Transverse colon (tissue), 4 donors: ENCODE measurements at regions not wholly inside any gene's neighbourhood (a gene's known extent, or its start where the extent isn't known, plus 50 kb on each side); places are given as distances from the start of the nearest gene placed in this dataset.

ENCODE experiments used
- DNase-seq: peaks from one replicate; pipeline ENCODE4 v3.0.0-alpha.2; 2019
- H3K27ac ChIP-seq, 4 donors: fragments of 200-600 bp; sonication (generic); 2 replicates each; pipeline ENCODE4 v1.5.1; 2016 to 2018; ENCODE audit warnings: inconsistent platforms in 4 of 4
- H3K27me3 ChIP-seq: fragments of 200-600 bp; sonication (generic); 2 replicates; pipeline ENCODE4 v1.5.1; 2017; ENCODE audit warnings: inconsistent platforms
- H3K36me3 ChIP-seq, 4 donors: fragments of 200-600 bp; sonication (generic); 2 replicates each; pipeline ENCODE4 v1.5.1; 2017 to 2019; ENCODE audit warnings: inconsistent platforms in 4 of 4
- H3K4me1 ChIP-seq, 4 donors: fragments of 200-600 bp; sonication (generic); 2 replicates each; pipeline ENCODE4 v1.5.1; 2017 to 2020; ENCODE audit warnings: inconsistent platforms in 4 of 4
- H3K4me3 ChIP-seq, 4 donors: fragments of 200-600 bp; sonication (generic); 1 replicate in 1 of 4; 2 replicates in 3 of 4; pipeline versions ENCODE4 v1.5.1 to v1.6.1; 2017 to 2019; ENCODE audit warnings: inconsistent platforms in 4 of 4
- H3K9me3 ChIP-seq, 2 donors: fragments of 200-600 bp; sonication (generic); 2 replicates each; pipeline ENCODE4 v1.5.1; 2017 to 2019; ENCODE audit warnings: inconsistent platforms in 2 of 2
- EP300 ChIP-seq: sonication (generic); formaldehyde crosslinking; IDR thresholded peaks from one replicate; pipeline ENCODE4 v1.6.1; 2017; ENCODE audit warnings: antibody characterized with exemption, low read depth
- POLR2A ChIP-seq: fragments of 450-650 bp; IDR thresholded peaks from one replicate; pipeline ENCODE4 v1.6.1; 2016; ENCODE audit warnings: antibody characterized with exemption, mild to moderate bottlenecking, moderate library complexity
- POLR2AphosphoS5 ChIP-seq, 3 donors: sonication (generic); formaldehyde crosslinking; IDR thresholded peaks; one replicate each; pipeline ENCODE4 v1.6.1; 2016; ENCODE audit warnings: antibody characterized with exemption in 3 of 3
- WGBS, 2 donors: methylation state at CpG; one replicate each; pipeline ENCODE4 v1.1.5; 2018; ENCODE audit warnings: low coverage in 1 of 2; 5-methylcytosine and 5-hydroxymethylcytosine counted together
- in situ Hi-C, 4 donors: fragments of 200-750 bp; cut with MboI; loops; one replicate each; pipeline versions ENCODE4 v1.15.0 to v1.15.1; 2017; ENCODE audit warnings: low sequenced_read_pairs in 3 of 4, low pct_ligation_motif_present in 1 of 4, low pct_unique_long_range_greater_than_20kb in 1 of 4
- intact Hi-C: fragments of 100-400 bp; cut with DNase I; formaldehyde crosslinking; loops from one replicate; pipeline ENCODE4 v1.15.1; 2023; ENCODE audit warnings: low total_unique reads
- TF ChIP-seq, protein P1 (sequence below), 5 experiments: fragments of 200-600 bp in 3 of 5; fragments of 450-650 bp in 2 of 5; sonication (generic) in 3 of 5; IDR thresholded peaks; 1 replicate in 2 of 5; 2 replicates in 3 of 5; pipeline ENCODE4 v1.5.1; 2016 to 2017; ENCODE audit warnings: antibody characterized with exemption in 5 of 5, inconsistent platforms in 3 of 5, mild to moderate bottlenecking in 2 of 5, moderate library complexity in 1 of 5

DNA sequence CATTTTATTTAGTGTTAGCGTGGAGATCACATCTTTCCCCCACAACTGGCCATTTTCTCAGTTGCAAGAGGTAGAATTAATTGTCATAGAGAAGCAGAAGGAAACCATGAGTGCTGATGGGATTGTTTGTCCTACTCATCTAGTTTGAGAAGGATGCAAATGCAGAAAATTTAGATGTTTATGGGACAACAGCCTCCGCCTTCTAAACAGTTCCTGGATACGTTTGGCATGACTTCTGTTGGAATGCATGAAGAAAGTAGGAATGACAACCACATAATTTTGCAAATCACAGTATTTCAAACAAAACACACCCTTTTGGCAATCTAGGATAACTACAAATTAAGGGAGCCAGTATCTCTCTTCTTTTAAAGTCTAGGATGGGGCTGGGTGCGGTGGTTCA is 240.1 kb upstream of the SUCLG2 start:
- intact Hi-C loops (no loop called here), in situ Hi-C loops (no loop called here)
- peaks cover 0 to 9% (median 0%) of the 10 kb centered on the region in 4 donors for H3K4me1 ChIP-seq
- no peak for DNase-seq
- 86 to 100% methylated on average over 2 to 4 of the region's 4 CpGs for WGBS, 2 donors
- TF ChIP-seq POLR2A (no peak), EP300 (no peak), POLR2AphosphoS5 (IDR thresholded peaks at IDR 0.05) (no peak)
- TF ChIP-seq, protein P1, sequence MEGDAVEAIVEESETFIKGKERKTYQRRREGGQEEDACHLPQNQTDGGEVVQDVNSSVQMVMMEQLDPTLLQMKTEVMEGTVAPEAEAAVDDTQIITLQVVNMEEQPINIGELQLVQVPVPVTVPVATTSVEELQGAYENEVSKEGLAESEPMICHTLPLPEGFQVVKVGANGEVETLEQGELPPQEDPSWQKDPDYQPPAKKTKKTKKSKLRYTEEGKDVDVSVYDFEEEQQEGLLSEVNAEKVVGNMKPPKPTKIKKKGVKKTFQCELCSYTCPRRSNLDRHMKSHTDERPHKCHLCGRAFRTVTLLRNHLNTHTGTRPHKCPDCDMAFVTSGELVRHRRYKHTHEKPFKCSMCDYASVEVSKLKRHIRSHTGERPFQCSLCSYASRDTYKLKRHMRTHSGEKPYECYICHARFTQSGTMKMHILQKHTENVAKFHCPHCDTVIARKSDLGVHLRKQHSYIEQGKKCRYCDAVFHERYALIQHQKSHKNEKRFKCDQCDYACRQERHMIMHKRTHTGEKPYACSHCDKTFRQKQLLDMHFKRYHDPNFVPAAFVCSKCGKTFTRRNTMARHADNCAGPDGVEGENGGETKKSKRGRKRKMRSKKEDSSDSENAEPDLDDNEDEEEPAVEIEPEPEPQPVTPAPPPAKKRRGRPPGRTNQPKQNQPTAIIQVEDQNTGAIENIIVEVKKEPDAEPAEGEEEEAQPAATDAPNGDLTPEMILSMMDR (IDR thresholded peaks at IDR 0.05), result no peak
- H3K9me3 ChIP-seq, result peaks cover 0 to 1% of the 10 kb centered on the region in 2 donors
- H3K36me3 ChIP-seq, result no peaks in the 10 kb centered on the region
- no peak overlapping the region for H3K27ac ChIP-seq
- no peak overlapping the region for H3K4me3 ChIP-seq
- no peaks in the 10 kb centered on the region for H3K27me3 ChIP-seq

DNA sequence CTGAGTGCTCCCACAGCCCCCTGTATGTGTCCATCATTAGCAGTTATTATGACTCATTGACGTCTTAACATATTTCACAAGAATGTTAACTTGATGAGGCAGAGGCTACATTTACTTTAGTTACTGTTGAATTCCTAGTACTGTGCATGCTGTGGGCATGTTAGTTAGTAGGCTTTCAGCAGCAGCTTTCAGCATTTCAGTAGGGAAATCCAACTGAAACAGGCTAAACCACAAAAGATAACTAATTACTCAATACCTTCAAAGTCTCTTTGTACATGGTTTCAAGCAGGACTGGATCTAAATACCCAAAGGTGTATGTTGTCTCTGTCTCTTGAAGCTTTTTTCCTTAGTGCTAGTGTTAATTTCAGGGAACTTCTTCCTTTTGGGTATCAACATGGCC is 229.9 kb upstream of the SUCLG2 start:
- in situ Hi-C loops (no loop called here), intact Hi-C loops (no loop called here)
- no peaks in the 10 kb centered on the region for H3K36me3 ChIP-seq
- TF ChIP-seq EP300 (no peak), POLR2AphosphoS5 (IDR thresholded peaks at IDR 0.05) (no peak), POLR2A (no peak)
- TF ChIP-seq, protein P1 (IDR thresholded peaks at IDR 0.05), result no peak
- DNase-seq, result no peak
- H3K4me3 ChIP-seq, result no peak overlapping the region
- H3K27ac ChIP-seq, result no peak overlapping the region
- peaks cover 0 to under 1% of the 10 kb centered on the region in 2 donors for H3K9me3 ChIP-seq
- 76 to 86% methylated on average over 1 of the region's 1 CpG for WGBS, 2 donors
- no peaks in the 10 kb centered on the region for H3K27me3 ChIP-seq
- H3K4me1 ChIP-seq, result no peaks in the 10 kb centered on the region

DNA sequence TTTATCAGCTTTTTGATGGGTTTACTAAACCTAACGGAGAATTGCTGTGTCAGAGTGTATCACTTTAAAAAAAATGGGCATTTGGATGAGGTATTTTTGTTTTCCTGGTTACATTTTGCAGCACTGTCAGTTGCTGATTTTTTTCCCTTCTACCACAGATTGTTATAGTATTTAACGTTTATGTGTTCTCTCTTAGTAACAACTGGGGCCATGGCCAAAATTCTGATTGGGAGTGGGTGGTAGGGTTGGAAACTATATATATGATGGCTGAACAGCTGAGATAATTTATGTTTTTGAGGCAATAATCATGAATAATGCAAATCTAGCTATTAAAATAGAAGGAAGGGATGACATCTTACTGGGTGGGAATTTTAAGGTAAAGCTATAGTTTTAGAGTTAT is 229.4 kb upstream of the SUCLG2 start:
- intact Hi-C loops (no loop called here), in situ Hi-C loops (no loop called here)
- no peaks in the 10 kb centered on the region for H3K9me3 ChIP-seq
- TF ChIP-seq POLR2A (no peak), POLR2AphosphoS5 (IDR thresholded peaks at IDR 0.05) (no peak), EP300 (no peak)
- TF ChIP-seq, protein P1 (IDR thresholded peaks at IDR 0.05), result no peak
- no peaks in the 10 kb centered on the region for H3K4me1 ChIP-seq
- H3K36me3 ChIP-seq, result no peaks in the 10 kb centered on the region
- H3K27me3 ChIP-seq, result no peaks in the 10 kb centered on the region
- no peak for DNase-seq
- H3K4me3 ChIP-seq, result no peak overlapping the region
- 57 to 77% methylated on average over 2 of the region's 2 CpGs for WGBS, 2 donors
- no peak overlapping the region for H3K27ac ChIP-seq

DNA sequence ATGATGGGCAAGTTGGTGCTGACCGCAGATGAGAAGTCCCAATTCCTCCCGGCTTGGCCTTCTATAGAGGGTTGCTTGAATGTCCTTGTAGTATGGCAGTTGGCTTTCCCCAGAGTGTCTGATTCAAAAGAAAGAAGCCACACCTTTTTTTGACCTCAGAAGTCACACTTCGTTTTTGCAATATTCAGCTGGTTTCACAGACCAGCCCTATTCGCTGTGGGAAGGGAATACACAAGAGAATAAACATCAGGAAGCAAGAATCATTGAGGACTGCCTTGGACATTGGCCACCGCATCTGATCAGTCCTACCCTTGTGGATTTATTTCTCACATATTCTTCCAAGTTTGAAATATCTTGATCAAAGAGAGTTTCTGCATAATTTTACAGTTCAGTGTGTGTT is 228.6 kb upstream of the SUCLG2 start:
- Histone ChIP-seq H3K27ac (no peak overlapping the region), H3K4me1 (no peaks in the 10 kb centered on the region), H3K27me3 (no peaks in the 10 kb centered on the region), H3K4me3 (no peak overlapping the region), H3K36me3 (no peaks in the 10 kb centered on the region), H3K9me3 (no peaks in the 10 kb centered on the region)
- DNase-seq, result no peak
- WGBS, 2 donors, result 91% methylated on average over 5 of the region's 5 CpGs; no CpG with 5 or more reads in 1 of the 2 donors
- in situ Hi-C loops (no loop called here), intact Hi-C loops (no loop called here)
- TF ChIP-seq POLR2A (no peak), EP300 (no peak), POLR2AphosphoS5 (IDR thresholded peaks at IDR 0.05) (no peak)
- TF ChIP-seq, protein P1 (IDR thresholded peaks at IDR 0.05), result no peak
